Activated CD4-positive, alpha-beta T cell treated with anti-CD3 and anti-CD28 coated beads for 36 hours (primary cell): ENCODE measurements at regions not wholly inside any gene's neighbourhood (a gene's known extent, or its start where the extent isn't known, plus 50 kb on each side); places are given as distances from the start of the nearest gene placed in this dataset.
"Not testable (repeated sequence)": the region's sequence is repeated elsewhere in the genome, so short reads cannot be mapped to it uniquely, and the experiment has no call there.

Experiments used
- ATAC-seq: fragments of 200-7000 bp; cut with Tn5 transposase; one replicate; pipeline ENCODE4 v1.10.0; 2021; ENCODE audit warnings: mild to moderate bottlenecking, moderate library complexity
- CTCF ChIA-PET: fragments of 350-600 bp; sonication (Branson Sonifier 250); formaldehyde crosslinking; loops from one replicate; lab custom pipeline; 2021; ENCODE audit warnings: antibody characterized with exemption; lab: Charles Lee
- POLR2A ChIA-PET: fragments of 350-600 bp; sonication (Branson Sonifier 250); formaldehyde crosslinking; loops from one replicate; lab custom pipeline; 2021; ENCODE audit warnings: antibody characterized with exemption, inconsistent platforms; lab: Charles Lee
- DNase-seq: peaks from one replicate; pipeline ENCODE4 v3.0.0-alpha.2; 2020
- H3K27ac Mint-ChIP-seq: one replicate; pipeline ENCODE4 v1.8.0; 2021; ENCODE audit warnings: mixed read lengths
- H3K27me3 Mint-ChIP-seq: one replicate; pipeline ENCODE4 v1.8.0; 2021; ENCODE audit warnings: mixed read lengths
- H3K36me3 Mint-ChIP-seq: one replicate; pipeline ENCODE4 v1.8.0; 2021; ENCODE audit warnings: low read depth, mixed read lengths
- H3K4me1 Mint-ChIP-seq: one replicate; pipeline ENCODE4 v1.8.0; 2021; ENCODE audit warnings: mixed read lengths
- H3K4me3 Mint-ChIP-seq: one replicate; pipeline ENCODE4 v1.8.0; 2021; ENCODE audit warnings: mild to moderate bottlenecking, moderate library complexity, mixed read lengths
- H3K9me3 Mint-ChIP-seq: one replicate; pipeline ENCODE4 v1.8.0; 2021; ENCODE audit warnings: low read depth, mixed read lengths
- intact Hi-C, 2 experiments: fragments of 100-400 bp; cut with DNase I in 1 of 2; cut with micrococcal nuclease in 1 of 2; formaldehyde crosslinking; loops; one replicate each; pipeline versions ENCODE4 v1.14.2 to v1.15.1; 2022 to 2024; cut with DNase I, micrococcal nuclease

DNA sequence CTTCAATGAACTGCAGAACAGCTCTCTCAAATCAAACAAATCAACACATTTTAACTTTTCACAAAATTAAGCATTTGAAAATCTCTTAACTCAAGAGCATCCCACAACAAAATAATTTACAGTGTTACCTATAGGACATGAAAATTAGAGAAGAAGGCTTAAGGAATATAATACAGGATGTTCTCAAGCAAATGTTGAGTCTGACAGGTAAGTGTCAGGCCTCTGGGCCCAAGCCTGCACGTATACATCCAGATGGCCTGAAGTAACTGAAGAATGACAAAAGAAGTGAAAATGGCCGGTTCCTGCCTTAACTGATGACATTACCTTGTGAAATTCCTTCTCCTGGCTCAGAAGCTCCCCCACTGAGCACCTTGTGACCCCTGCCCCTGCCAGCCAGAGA is 160.6 kb upstream of the NANOGP8 start:
- H3K27me3 Mint-ChIP-seq, H3K27ac Mint-ChIP-seq, H3K9me3 Mint-ChIP-seq, intact Hi-C loops, ATAC-seq, H3K4me3 Mint-ChIP-seq, POLR2A ChIA-PET, H3K4me1 Mint-ChIP-seq, H3K36me3 Mint-ChIP-seq, DNase-seq: not testable (repeated sequence)
- CTCF ChIA-PET: interaction anchor here (1.1 kb wide), 1 partner anchor 40 kb away, joined by 3 read pairs; no protein-coding TSS in a partner anchor

DNA sequence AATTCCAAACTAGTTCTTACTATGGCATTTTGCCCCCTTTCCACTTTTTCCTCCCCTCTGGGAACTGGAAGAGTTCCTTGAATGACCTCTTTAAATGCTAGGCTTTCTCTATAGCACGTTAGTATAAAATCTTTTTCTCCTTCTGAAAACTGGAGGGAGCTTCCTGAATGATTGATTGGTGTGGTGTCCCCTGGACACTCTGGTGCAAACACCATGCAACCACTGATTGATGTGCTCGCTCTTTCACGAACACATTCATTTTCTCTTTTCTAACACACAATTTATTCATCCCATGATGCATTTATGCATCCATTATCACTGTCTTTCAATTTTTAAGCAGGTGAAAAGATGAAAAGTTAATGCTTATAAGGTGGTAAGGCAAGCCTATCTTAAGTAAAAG is 159.1 kb upstream of the NANOGP8 start:
- H3K36me3 Mint-ChIP-seq: no peaks in the 10 kb centered on the region
- ATAC-seq (no peak), DNase-seq (no peak)
- CTCF ChIA-PET: interaction anchor here (0.7 kb wide), 1 partner anchor 511 kb away, joined by 3 read pairs; no protein-coding TSS in a partner anchor
- POLR2A ChIA-PET: no interaction called here
- H3K4me1 Mint-ChIP-seq: no peaks in the 10 kb centered on the region
- H3K27me3 Mint-ChIP-seq: no peaks in the 10 kb centered on the region
- H3K4me3 Mint-ChIP-seq: no peak overlapping the region
- no peaks in the 10 kb centered on the region for H3K9me3 Mint-ChIP-seq
- no peak overlapping the region for H3K27ac Mint-ChIP-seq
- intact Hi-C loops: no loop called here

DNA sequence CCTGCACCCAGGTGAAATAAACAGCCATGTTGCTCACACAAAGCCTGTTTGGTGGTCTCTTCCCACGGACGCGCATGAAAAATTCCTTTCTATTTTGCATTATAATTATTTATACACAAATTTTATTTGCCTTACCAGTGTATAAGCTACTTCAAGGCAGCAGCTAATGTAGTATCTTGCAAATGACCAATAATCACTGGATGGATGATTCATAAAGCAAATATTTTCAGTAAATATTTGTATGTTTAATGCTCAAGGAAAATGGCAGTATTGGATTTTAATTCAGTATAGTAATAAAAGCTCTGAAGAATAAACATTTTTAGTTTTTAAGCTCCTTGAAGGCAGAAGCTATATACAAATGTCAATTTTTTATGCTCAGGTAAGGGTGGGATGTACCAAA is 158.7 kb upstream of the NANOGP8 start:
- Mint-ChIP-seq H3K4me1 (no peaks in the 10 kb centered on the region), H3K4me3 (no peak overlapping the region), H3K27me3 (no peaks in the 10 kb centered on the region), H3K36me3 (no peaks in the 10 kb centered on the region), H3K9me3 (no peaks in the 10 kb centered on the region), H3K27ac (no peak overlapping the region)
- CTCF ChIA-PET: interaction anchor here (0.7 kb wide), 1 partner anchor 512 kb away, joined by 3 read pairs; no protein-coding TSS in a partner anchor
- intact Hi-C loops: no loop called here
- no peak for ATAC-seq
- DNase-seq: no peak
- POLR2A ChIA-PET: no interaction called here

DNA sequence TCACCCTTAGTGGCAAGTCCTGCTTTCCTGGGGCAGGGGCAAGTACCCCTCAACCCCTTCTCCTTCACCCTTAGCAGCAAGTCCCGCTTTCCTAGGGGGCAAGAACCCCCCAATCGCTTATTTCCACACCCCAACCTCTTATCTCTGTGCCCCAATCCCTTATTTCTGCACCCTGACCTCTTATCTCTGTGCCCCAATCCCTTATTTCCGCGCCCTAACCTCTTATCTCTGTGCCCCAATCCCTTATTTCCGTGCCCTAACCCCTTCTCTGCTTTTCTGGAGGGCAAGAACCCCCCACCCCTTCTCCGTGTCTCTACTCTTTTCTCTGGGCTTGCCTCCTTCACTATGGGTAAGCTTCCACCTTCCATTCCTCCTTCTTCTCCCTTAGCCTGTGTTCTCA is 154.6 kb upstream of the NANOGP8 start:
- H3K36me3 Mint-ChIP-seq, ATAC-seq, DNase-seq, H3K27me3 Mint-ChIP-seq, CTCF ChIA-PET, intact Hi-C loops, POLR2A ChIA-PET, H3K27ac Mint-ChIP-seq, H3K9me3 Mint-ChIP-seq, H3K4me3 Mint-ChIP-seq, H3K4me1 Mint-ChIP-seq: not testable (repeated sequence)

DNA sequence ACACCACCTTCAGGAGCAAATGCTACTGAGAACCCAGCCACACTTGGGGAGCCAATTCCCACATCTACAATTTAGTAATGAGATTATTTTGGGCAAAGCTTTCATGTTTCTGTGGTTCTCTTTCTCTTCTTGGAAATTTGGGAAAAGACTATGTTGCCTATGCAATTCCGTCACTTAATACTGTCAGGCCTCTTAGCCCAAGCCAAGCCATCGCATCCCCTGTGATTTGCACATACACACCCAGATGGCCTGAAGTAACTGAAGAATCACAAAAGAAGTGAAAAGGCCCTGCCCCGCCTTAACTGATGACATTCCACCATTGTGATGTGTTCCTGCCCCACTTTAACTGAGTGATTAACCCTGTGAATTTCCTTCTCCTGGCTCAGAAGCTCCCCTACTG is 153.4 kb upstream of the NANOGP8 start:
- intact Hi-C loops, H3K9me3 Mint-ChIP-seq, H3K4me1 Mint-ChIP-seq, POLR2A ChIA-PET, H3K27me3 Mint-ChIP-seq, H3K36me3 Mint-ChIP-seq, DNase-seq, H3K4me3 Mint-ChIP-seq, H3K27ac Mint-ChIP-seq, ATAC-seq: not testable (repeated sequence)
- CTCF ChIA-PET: interaction anchor here (0.5 kb wide), 1 partner anchor 561 kb away, joined by 3 read pairs; no protein-coding TSS in a partner anchor

DNA sequence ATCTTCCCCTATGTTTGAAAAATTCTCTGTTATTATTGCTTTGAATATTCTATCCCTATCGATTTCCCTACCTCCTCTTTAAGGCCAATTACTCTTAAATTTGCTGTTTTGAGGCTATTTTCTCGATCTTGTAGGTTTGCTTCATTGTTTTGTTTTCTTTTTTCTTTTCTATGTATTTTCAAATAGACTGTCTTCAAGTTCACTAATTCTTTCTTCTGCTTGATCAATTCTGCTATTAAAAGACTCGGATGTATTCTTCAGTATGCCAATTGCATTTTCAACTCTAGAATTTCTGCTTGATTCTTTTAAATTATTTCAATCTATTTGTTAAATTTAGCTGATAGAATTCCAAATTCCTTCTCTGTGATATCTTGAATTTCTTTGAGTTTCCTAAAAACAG is 144.0 kb upstream of the NANOGP8 start:
- H3K27me3 Mint-ChIP-seq: no peaks in the 10 kb centered on the region
- ATAC-seq: no peak
- no peak overlapping the region for H3K4me3 Mint-ChIP-seq
- ChIA-PET POLR2A (no interaction called here), CTCF (no interaction called here)
- H3K9me3 Mint-ChIP-seq: peaks cover 21% of the 10 kb centered on the region
- intact Hi-C loops: no loop called here
- no peaks in the 10 kb centered on the region for H3K4me1 Mint-ChIP-seq
- no peak for DNase-seq
- H3K36me3 Mint-ChIP-seq: peaks cover 6% of the 10 kb centered on the region
- H3K27ac Mint-ChIP-seq: no peak overlapping the region

DNA sequence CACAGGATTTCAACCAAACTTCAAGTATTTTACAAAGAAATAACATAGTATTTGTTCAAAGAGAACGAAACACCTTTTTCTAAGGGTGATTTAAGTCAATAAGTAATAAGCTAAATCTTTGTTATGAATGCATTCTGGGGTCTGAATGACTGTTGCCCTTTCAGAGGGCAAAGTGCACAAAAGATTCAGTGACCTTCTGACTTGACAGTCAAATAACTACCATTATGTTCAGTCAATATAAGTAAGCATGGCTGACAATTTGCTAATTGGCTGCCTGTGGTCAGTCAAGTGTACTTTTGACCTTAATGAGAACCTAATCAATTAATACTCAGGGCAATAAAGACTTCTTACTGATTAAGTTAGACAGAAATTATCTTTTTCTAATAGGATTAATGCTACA is 133.1 kb upstream of the NANOGP8 start:
- ChIA-PET POLR2A (no interaction called here), CTCF (interaction anchor here (0.8 kb wide), 1 partner anchor 71 kb away, joined by 3 read pairs; no protein-coding TSS in a partner anchor)
- no peak overlapping the region for H3K4me3 Mint-ChIP-seq
- ATAC-seq (no peak), DNase-seq (no peak)
- H3K36me3 Mint-ChIP-seq: no peaks in the 10 kb centered on the region
- H3K9me3 Mint-ChIP-seq: no peaks in the 10 kb centered on the region
- intact Hi-C loops: no loop called here
- no peak overlapping the region for H3K27ac Mint-ChIP-seq
- no peaks in the 10 kb centered on the region for H3K27me3 Mint-ChIP-seq
- no peaks in the 10 kb centered on the region for H3K4me1 Mint-ChIP-seq

DNA sequence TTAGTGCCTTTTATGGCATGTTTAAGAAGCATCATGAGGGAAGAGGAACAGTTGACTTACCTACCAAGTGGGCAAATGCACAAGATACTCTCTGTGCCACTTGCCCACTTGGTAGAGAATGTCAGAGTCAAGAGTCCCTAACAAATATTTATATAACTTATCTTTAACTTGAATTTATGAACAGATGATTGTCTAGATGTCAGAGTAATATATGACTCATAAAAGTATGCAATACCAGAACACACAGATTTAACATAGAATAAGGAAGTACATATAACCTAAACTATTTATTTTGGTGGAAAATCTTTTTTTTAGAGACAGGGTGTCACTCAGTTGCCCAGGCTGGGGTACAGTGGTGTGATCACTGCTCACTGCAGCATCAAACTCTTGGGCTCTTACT is 130.0 kb upstream of the NANOGP8 start:
- intact Hi-C loops: no loop called here
- ChIA-PET POLR2A (no interaction called here), CTCF (interaction anchor here (1.4 kb wide), 1 partner anchor 8 kb away, joined by 5 read pairs; no protein-coding TSS in a partner anchor)
- H3K9me3 Mint-ChIP-seq: no peaks in the 10 kb centered on the region
- H3K36me3 Mint-ChIP-seq: no peaks in the 10 kb centered on the region
- no peak overlapping the region for H3K4me3 Mint-ChIP-seq
- no peak for ATAC-seq
- H3K4me1 Mint-ChIP-seq: no peaks in the 10 kb centered on the region
- H3K27ac Mint-ChIP-seq: no peak overlapping the region
- H3K27me3 Mint-ChIP-seq: no peaks in the 10 kb centered on the region
- DNase-seq: no peak

DNA sequence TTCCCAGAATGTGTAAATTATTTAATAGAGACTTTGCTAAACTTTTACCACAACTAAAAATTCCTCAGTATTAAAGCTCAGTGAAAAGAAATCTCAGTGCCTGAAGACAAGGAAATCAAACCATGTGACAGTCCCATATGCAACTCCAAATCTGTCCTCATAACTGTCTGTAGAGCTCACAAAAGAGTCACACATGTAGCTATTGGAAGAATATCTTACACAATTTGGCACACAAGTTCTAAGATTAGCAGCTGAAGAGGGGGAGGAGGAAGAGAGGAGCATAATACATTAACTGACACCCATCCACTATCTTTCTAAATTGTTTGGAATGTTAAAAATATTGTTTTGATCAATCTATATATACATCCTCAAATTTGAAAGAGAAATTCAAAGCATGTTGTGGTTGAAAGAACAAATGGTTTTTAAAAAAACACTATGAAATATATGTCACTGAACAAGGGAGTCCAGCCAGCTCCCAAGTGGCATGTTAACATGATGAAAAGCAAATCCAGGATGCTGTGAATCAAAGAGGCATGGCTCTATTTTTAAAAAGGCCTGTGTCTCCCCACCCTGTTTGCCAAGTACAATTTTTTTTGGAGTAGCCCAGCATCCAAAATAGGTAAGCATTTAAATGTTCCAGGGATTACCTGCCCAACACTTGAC is 126.3 kb upstream of the NANOGP8 start:
- no peak overlapping the region for H3K27ac Mint-ChIP-seq
- H3K9me3 Mint-ChIP-seq: no peaks in the 10 kb centered on the region
- H3K27me3 Mint-ChIP-seq: no peaks in the 10 kb centered on the region
- ChIA-PET POLR2A (no interaction called here), CTCF (no interaction called here)
- no peak for DNase-seq
- no peaks in the 10 kb centered on the region for H3K36me3 Mint-ChIP-seq
- no peaks in the 10 kb centered on the region for H3K4me1 Mint-ChIP-seq
- no peak for ATAC-seq
- intact Hi-C loops: no loop called here
- no peak overlapping the region for H3K4me3 Mint-ChIP-seq

DNA sequence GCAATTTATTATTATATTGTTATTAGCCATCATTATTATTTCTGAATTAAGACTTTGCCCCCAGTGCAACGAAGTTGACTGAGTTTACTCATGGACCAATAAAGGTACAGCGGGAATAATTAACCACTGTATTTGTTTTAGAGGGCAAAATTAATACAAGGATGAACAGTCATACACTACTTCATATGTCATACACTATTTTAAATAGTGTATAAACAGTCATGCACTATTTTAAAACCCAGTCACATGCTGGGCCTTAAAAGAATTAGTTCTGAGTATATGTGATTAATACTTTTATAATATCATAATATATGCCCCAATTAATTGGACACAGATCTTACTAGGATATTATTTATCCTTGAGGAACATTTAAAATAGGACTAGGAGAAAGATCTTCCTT is 125.3 kb upstream of the NANOGP8 start:
- no peak for DNase-seq
- Mint-ChIP-seq H3K9me3 (no peaks in the 10 kb centered on the region), H3K4me3 (no peak overlapping the region), H3K27me3 (no peaks in the 10 kb centered on the region), H3K27ac (no peak overlapping the region), H3K4me1 (no peaks in the 10 kb centered on the region), H3K36me3 (no peaks in the 10 kb centered on the region)
- CTCF ChIA-PET: interaction anchor here (1.7 kb wide), 1 partner anchor 14 kb away, joined by 4 read pairs; no protein-coding TSS in a partner anchor
- intact Hi-C loops: no loop called here
- ATAC-seq: no peak
- POLR2A ChIA-PET: no interaction called here

DNA sequence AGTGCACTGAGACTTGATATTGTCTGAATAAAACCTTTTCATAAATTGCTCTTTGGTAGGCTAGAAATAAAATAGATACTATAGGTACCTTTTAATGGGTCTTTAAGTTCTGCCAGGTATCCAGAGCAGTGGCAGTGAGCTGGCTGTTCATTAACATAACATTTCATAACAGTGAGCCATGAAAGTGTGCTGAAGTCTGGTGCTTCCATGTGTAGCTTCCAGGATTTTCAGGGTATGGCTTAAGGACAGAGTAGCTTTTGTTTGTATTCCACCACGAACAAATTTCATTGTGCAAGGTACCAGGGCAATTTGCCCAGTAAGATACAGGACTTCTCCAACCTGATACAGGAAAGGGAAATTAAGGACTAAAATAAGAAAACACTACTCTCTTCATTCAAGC is 124.7 kb upstream of the NANOGP8 start:
- DNase-seq: no peak
- H3K9me3 Mint-ChIP-seq: no peaks in the 10 kb centered on the region
- H3K4me1 Mint-ChIP-seq: no peaks in the 10 kb centered on the region
- H3K27me3 Mint-ChIP-seq: no peaks in the 10 kb centered on the region
- H3K27ac Mint-ChIP-seq: no peak overlapping the region
- ChIA-PET CTCF (interaction anchor here (1.1 to 1.7 kb wide), 2 partner anchors 13 to 16 kb away, joined by 3 to 4 read pairs; no protein-coding TSS in a partner anchor), POLR2A (no interaction called here)
- intact Hi-C loops: loop anchor here (2.0 to 5.0 kb wide), 2 partner anchors 131 to 133 kb away; no protein-coding TSS in a partner anchor
- H3K36me3 Mint-ChIP-seq: no peaks in the 10 kb centered on the region
- ATAC-seq: no peak
- no peak overlapping the region for H3K4me3 Mint-ChIP-seq

DNA sequence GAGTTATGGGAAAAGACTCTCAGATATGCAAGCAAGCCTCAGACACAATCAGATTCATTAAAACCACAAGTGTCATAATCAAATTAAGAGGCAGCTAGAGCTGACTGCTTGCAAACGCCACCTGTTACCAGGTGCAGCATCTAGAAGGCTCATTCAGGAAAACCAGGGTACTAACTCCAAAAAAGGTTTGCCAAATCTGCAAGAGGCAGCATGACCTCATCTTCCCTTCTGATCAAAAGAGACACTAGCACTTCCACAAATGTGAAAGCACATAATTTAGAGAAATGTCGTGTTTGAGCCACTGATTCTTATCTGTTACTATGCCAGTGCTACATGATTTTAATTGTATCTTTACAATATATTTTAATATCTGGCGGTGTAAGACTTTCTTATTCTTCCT is 123.3 kb upstream of the NANOGP8 start:
- Mint-ChIP-seq H3K36me3 (no peaks in the 10 kb centered on the region), H3K4me1 (no peaks in the 10 kb centered on the region), H3K9me3 (no peaks in the 10 kb centered on the region), H3K4me3 (no peak overlapping the region), H3K27ac (no peak overlapping the region), H3K27me3 (no peaks in the 10 kb centered on the region)
- ChIA-PET POLR2A (no interaction called here), CTCF (interaction anchor here (0.7 kb wide), 1 partner anchor 567 kb away, joined by 3 read pairs; no protein-coding TSS in a partner anchor)
- intact Hi-C loops: loop anchor here (2.0 to 5.0 kb wide), 2 partner anchors 130 to 131 kb away; no protein-coding TSS in a partner anchor
- ATAC-seq (no peak), DNase-seq (no peak)
